Kasumi-1 (cell line): ENCODE measurements at regions not wholly inside any gene's neighbourhood (a gene's known extent, or its start where the extent isn't known, plus 50 kb on each side); places are given as distances from the start of the nearest gene placed in this dataset.
"Not testable (repeated sequence)": the region's sequence is repeated elsewhere in the genome, so short reads cannot be mapped to it uniquely, and the experiment has no call there.

Source experiments
- DNase-seq, 2 experiments: peaks; one replicate each; lab custom pipeline; 2025; lab: John Stamatoyannopoulos, UW

DNA sequence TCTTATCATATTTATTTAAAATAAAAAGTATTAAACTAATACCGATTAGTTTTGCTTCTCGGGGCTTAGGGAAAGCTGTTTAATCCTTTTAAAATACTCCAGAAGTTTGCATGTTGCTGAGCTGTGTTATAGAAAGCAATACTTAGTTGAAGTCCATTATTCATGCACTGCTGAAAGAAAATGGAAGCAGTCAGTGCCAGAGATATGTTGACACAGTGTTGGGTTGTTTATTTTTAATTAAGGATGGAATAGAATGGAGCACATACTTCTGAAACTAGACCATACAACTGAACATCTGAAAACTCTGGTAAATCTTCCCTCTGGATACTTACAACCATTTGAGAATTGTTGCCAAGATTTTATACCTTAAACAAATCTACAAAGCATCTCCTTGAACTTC lies 282.7 kb upstream of the CCDC179 start:
- no peak for DNase-seq

- no peak for DNase-seq
Measured at GRCh38 chr11:23151819-23152218, 291.5 kb upstream of the CCDC179 start.

DNA sequence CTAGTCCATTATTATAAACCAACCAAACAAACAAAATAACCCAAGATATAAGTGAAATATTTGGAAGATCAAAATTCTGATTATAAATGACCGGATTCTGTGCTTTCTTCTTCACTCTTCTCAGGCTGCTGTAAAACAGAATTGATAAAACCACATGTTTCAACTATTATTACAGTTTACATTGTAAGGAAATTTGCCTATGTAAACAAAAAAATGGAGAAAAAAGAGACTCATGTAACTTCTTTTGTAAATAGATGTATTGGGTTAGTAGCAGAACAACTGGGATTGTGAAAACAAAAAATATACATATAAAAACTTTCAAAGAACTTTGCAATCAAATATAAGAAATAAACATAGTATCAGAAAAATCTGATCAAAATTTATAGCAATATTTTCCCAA lies 295.2 kb upstream of the CCDC179 start:
- DNase-seq: no peak

DNA sequence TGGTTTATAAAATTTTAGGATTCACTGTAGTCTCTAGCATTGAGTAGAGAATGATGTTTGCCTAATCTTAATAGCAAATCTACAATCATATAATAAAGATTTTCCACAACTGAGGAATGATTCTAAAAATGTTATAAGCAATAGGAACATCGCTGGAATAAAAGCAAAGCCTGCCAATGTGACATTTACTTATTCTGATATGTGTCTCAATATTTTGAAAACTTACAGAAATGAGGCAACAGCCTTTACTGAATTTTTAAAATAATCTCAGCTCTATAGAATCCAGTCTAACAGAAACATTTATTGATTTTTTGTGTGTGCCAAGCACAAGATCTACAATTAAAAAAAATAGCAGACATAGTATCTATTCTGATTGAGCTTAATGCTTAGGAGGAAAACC lies 303.7 kb upstream of the CCDC179 start:
- DNase-seq: no peak

- DNase-seq: no peak
Measured at GRCh38 chr11:23166376-23166775, 306.1 kb upstream of the CCDC179 start.

DNA sequence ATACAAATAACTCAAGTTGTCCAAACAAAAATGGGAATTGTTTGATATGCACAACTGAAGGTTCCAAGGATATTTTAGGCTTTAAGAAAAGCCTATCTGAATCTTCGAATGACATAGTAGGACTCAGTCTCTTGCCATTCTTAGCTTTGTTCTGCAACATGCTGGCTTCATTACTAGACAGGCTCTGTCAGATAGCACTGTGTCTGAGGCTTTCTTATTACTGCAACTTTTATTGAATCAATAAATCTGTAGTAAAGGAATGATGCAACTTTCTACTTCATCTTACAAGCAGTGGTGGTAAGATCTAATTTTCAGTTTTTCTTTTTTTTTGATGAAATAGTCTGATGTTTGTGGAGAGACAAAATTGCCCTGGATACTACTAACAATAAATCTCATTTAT lies 319.3 kb upstream of the CCDC179 start:
- DNase-seq: no peak

GRCh38 chr11:23181022-23181807 lies 320.9 kb upstream of the CCDC179 start:
- no peak for DNase-seq

DNA sequence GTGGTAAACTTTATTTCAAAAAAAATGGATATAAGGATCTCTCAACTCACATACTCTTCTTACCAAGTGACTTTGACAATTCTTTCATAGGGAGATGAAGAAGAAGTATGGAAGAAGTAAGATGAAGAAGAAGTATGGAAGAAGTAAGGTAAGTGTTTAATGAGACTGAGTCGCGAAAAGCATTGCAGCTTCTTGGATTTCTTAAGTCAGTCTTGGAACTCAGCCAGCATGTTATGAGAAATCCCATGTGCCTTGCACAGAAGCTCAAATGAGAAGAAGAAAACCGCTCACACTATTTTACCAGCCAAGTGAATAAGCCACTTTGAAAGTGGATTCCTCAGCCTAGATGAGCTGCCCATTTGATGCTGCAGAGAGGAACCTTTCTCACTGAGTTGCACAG lies 332.0 kb upstream of the CCDC179 start:
- no peak for DNase-seq

GRCh38 chr11:23201936-23202522 lies 341.8 kb upstream of the CCDC179 start:
- no peak for DNase-seq

DNA sequence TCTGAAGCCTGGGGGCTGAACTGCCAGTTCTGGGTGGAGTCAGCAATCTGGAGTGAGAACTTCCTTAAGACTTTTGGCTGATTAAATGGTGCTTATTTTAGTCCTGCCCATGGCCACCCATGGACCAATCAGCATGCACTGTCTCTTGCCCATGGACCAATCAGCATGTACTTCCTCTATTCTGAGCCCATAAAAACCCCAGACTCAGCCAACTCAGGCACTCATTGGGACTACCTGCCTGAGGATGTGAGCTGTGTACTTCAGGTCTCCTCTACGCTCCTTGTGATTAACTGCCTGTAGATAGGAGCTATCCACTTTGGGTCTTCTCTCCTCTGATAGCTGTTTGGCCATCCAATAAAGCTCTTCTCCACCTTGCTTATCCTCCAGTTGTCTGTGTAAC lies 342.3 kb upstream of the CCDC179 start:
- DNase-seq: no peak

DNA sequence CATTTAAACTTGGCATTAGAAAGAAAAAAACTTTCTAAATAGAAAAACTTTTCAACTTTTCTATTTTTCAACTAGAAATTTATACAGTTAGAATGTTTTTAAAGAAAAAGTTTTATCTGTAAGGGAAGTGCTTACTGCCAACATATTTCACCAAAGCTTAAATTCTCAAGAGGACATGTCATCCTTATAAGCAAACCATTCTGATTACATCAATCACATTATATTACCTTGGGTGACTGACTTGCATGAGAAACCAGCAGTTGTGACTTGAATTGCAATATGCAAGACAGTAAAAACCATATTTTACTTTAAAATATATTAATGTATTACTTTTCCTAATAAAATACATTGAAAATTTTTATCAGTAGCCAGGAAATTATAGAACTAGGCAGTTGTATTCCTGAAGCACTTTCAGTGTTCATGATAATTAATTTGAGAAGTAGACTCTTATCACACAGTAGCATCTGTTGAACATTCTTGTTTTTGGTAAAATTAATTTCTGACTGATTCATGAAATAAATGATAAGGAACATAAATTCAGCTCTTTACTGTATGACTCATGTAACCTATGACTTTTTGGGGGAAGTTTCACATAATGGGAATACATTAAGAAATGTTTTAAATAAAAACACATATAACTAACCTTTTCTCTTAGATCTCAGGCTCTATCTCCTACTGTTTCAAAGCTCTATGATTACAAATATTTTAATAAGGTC lies 345.0 kb upstream of the CCDC179 start:
- no peak for DNase-seq

DNA sequence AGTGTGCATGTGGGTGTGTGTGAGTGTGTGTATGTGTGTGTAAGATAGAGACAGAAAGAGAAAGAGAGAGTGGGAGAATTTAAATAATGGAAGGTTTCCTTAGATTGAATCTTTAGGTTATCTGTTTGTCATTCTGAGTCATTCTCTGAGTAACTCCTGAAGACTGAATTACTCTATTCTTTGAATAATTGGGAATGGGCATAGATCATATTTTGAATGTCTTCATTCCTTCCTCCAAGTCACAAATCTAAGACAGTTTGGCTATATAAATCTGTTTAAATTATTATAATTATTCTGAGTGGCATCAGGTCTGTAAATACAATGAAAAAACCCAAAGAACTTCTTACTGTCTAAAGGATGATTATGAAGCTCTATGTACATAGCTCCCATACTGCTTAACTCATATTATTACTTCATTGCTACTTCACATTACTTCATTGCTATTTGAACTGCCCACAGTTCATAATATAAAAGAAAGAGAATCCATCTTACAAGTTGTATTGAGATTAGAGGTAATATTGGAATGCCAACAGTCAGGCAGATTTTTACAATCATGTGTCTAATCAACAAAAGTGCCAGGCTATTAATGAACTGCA lies 346.6 kb upstream of the CCDC179 start:
- DNase-seq: no peak

DNA sequence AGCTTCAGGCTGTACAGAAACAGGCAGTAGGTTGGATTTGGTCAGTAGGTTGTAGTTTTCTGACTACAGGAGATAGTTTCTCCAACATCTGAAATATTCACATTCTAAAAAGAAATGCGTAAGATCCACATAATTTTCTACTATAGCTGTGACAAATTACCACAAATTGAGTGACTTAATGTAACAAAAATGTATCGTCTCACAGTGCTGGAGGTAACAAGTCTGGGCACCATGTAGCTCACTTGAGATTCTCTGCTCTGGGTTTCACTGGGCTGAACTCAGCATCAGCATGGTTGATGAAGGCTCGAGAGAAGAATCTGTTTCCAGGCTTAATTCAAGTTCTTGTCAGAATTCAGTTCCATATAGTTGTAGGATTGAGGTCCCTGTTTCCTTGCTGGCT lies 350.9 kb upstream of the CCDC179 start:
- no peak for DNase-seq

GRCh38 chr11:23212807-23213206 lies 352.5 kb upstream of the CCDC179 start:
- no peak for DNase-seq

GRCh38 chr11:23217072-23217471 lies 356.8 kb upstream of the CCDC179 start:
- DNase-seq: no peak

GRCh38 chr11:23220086-23220485 lies 359.8 kb upstream of the CCDC179 start:
- not testable (repeated sequence) for DNase-seq

DNA sequence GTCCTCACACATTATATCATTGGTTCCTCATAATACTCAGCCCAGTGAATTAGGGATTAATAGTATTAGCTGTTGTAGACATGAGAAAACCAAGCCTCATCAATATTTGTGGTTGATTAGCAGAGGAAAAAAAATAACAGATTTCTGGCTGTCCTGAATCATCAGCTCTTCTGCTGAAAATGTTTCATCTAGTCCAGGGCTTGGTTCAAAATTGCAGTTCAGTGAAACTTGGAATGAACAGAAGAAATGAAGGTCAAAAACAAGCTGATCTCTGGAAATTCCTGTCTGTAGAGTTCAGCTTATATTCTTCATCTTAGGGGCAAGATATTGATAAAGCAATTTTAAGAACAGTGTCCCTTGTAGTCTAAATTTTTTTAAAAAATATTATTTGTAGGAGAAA lies 361.1 kb upstream of the CCDC179 start:
- DNase-seq: no peak

DNA sequence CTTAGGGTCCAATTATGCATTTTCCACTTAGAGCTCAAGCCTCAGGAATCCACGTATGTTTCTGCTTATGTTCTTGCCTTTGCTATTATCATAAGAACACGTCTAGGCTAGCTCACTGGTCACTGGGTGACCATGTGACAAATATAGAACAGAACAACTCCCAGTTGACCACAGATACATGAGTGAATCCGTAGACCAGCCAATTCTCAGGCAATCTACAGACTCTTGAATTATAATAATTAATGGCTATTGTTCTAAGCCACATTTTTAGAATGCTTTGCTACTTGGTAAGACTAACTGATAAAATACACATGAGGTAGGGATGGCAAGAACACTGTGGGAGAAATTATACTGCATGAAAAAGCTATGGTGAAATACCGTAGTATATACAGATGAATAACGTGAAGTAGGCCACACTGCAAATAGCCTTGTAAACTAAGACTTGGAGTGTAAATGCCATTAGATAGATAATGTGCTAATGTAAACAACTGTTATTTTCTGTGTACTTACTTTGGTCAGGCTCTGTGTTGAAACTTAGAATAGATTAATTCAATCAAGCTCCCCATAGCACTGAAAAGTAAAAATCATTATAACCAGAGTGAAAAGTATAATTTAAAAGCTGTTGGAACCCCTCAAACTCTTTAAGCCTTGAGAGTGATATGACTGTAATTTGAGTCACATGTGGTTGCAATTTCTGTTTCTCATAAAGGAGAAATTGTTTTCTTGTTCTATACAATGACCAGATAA lies 366.2 kb upstream of the CCDC179 start:
- no peak for DNase-seq

DNA sequence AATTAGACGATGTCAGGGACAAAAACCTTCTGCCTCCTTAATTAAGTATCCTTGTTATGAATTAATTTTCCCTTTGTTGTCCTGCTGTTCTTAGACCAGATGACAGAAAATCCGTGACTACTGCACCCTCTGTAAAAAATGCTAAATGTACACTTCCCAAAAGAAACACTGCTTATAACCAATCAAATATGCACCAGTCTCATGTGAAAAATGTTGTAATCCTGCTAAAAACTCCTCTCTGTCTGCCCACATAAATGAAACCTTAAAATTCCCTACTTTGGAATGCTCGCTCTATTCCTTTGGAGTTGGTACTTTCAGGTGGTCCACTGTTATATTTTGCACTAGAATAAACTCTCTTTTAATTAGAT lies 366.8 kb upstream of the CCDC179 start:
- no peak for DNase-seq

DNA sequence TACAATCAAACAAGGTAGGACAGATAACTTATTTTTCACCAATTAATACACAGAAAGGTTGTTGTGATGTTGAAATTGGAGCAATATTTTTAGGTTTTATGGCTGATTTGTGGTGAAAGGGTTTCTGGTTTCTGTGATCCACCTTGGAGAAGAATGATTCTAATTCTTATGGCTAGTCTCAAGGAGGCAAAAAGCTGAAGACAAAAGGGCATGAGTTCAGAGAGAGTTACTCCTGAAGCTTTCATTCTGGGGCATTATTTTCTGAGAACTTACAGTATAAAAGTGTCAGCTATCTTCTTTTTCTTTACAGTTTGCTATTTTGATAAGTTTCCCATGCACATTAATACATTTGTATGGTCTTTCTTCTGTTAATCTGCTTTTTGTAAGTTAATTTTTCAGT lies 372.4 kb upstream of the CCDC179 start:
- DNase-seq: no peak

DNA sequence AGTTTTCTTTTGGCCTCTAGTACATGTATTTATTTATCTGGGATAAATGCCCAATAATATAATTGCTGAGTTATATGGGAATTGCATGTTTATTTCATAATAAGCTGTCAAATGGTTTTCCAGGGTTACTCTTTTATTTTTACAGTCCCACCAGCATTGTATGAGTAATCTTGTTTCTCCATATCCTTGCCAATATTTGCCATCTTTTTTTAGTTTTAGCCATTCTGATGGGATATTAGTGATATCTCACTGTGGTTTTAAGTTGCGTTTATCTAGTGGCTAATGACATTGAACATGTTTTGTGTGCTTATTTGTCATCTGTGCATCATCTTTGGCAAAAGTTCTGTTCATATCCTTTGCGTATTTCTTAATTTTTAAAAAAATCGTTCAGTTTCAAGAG lies 372.8 kb upstream of the CCDC179 start:
- no peak for DNase-seq

DNA sequence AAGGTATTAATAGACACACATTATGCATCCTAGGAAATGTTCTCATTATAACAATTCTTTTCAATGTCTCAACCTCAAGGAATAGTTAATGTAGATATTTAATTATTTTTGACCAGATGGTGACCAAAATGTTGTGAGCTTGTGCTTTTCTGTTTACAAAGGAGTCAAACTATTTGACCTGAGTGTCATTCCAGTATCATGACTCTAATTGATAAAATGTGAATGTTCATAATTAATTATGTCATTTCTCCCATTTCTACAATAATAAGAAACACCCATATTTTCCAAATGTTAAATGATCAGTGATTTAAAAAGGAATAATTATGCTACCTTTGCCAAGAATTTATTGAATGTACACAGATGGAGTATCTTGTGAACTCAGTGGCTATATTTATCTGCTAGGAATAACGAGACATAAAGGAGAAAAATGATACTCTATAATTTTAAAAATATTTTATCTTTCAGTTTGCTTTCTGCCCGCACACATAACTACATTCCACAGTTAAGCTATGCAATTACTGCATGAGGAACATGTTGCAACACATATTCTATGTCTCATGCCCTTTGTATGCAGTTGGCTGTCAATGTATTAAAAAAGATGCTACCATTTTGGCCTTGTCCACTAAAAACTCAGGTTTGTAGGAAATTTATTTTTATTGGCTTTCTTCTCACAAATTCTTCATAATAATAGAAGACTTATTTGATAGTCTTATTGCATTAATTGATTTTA lies 376.7 kb upstream of the CCDC179 start:
- no peak for DNase-seq
